ENCODE measurements at regions not wholly inside any gene's neighbourhood (a gene's known extent, or its start where the extent isn't known, plus 50 kb on each side); places are given as distances from the start of the nearest gene placed in this dataset.

DNA sequence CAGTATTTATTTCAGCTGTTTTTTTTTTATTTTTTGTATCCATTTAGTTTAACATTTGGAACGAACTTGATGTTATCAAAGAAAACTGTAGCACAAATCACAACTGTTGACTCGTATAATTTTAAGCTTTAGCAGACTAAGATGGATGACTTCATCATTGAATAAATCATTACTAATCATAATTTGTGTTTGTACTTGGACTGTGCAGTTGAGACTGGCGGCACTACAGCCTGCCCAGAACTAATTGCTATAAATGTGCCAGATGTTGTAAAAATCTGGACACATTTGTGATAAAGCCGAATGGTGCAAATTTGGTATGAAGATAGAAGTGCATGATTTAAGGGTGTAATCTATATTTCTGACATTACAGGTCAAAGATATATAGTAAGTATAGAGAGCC is 897.7 kb upstream of the CDH8 start:
- H3K27ac ChIP-seq: no peak overlapping the region
- TF ChIP-seq CTCF (conservative IDR thresholded peaks at IDR 0.05) (no peak), ZFX (IDR thresholded peaks at IDR 0.05) (no peak)

- no peak overlapping the region for H3K27ac ChIP-seq
- TF ChIP-seq ZFX (IDR thresholded peaks at IDR 0.05) (no peak), CTCF (conservative IDR thresholded peaks at IDR 0.05) (no peak)
These were observed 893.4 kb upstream of the CDH8 start for GRCh38 chr16:62929593-62929992.

DNA sequence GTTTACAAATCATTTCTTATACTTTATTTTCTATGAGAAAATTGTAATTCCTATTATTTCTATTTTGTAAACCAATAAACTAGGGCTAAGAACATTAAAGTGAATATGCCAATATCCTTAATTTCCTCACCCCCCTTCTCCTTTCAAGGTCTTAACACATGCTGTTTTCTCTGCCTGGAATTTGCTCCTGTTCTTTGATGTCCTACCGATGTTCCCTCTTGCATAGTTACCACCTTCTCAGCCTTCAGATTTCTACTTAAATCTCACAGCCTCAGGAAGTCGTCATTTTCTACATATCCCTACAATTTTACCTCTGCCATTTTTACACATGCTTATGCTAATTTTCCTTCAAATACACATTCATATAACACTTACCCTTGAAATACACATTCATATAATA is 890.9 kb upstream of the CDH8 start:
- TF ChIP-seq ZFX (IDR thresholded peaks at IDR 0.05) (no peak), CTCF (conservative IDR thresholded peaks at IDR 0.05) (no peak)
- no peak overlapping the region for H3K27ac ChIP-seq

DNA sequence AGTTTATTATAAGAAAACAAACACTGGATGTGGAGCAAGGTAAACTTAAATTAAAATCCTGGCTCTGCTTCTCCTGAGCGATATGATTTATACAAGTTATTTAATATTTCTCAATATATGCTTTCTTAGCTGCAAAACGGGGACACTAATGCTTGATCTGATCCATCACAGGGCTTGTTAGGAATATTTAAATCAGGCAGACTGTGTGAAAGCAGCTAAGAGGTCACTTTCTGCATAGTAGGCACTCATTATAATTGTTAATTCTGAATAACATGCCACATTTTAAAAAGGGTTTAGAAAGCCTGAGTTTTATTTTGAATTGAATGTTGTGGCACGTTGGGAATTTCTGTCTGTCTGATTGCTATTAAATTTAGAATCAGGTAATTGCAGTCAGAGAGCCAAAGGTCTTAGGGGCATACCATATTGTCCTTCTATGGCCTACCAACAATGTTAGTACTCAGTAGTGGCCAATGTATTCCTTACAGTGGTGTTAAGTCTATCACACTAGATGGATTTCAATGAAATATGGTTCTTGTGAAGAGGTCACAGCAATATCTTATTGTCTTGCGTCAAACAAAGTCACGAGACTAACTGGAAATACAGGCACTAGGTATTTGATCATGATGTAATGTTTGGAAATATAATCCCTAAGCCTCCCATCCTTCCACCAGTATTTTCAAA is 890.0 kb upstream of the CDH8 start:
- TF ChIP-seq ZFX (IDR thresholded peaks at IDR 0.05) (no peak), CTCF (conservative IDR thresholded peaks at IDR 0.05) (no peak)
- H3K27ac ChIP-seq: no peak overlapping the region

- no peak overlapping the region for H3K27ac ChIP-seq
- TF ChIP-seq ZFX (IDR thresholded peaks at IDR 0.05): no peak
- TF ChIP-seq CTCF (conservative IDR thresholded peaks at IDR 0.05): no peak
These were observed 885.7 kb upstream of the CDH8 start for GRCh38 chr16:62921904-62922303.

GRCh38 chr16:62913924-62914323 is 877.7 kb upstream of the CDH8 start:
- TF ChIP-seq ZFX (IDR thresholded peaks at IDR 0.05) (no peak), CTCF (conservative IDR thresholded peaks at IDR 0.05) (no peak)
- H3K27ac ChIP-seq: no peak overlapping the region

GRCh38 chr16:62913333-62913732 is 877.1 kb upstream of the CDH8 start:
- H3K27ac ChIP-seq: no peak overlapping the region
- no peak for TF ChIP-seq ZFX (IDR thresholded peaks at IDR 0.05)
- TF ChIP-seq CTCF (conservative IDR thresholded peaks at IDR 0.05): no peak

Data from C4-2B (cell line).